ENCODE measurements at regions not wholly inside any gene's neighbourhood (a gene's known extent, or its start where the extent isn't known, plus 50 kb on each side); places are given as distances from the start of the nearest gene placed in this dataset.

DNA sequence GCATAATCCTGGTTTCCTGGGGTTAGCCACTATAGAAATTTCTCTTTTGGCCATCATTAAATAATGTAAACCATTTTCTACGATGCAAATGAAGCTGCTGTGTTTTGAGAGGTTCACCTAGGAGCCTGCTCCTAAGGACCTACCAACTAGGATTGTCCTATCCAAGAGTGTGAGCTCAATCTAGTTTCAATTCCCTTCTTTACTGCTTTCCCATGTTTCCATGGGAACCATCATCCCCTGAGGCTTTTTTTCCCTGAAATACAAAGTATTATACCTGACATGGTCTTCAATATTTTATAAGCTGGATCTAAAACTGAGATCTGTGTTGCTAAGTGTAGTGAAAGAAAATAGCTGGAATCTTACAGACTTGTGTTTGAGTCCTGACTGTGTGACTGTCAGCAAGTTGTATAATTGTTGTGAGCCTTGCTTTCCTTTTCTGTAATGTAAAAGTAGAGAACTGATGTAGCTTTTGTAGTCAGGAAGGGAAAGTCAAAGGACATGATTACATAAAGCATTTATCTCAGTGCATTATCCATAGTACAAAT lies 453.2 kb downstream of the PRR16 start (continued):
- no peak for TF ChIP-seq YEATS2 (CRISPR knock-in tag; IDR thresholded peaks at IDR 0.05; ENCODE audit: borderline replicate concordance)
- TF ChIP-seq ZNF256 (CRISPR knock-in tag; conservative IDR thresholded peaks at IDR 0.05) = no peak
- no peak for TF ChIP-seq SAP130 (CRISPR knock-in tag; IDR thresholded peaks at IDR 0.05; ENCODE audit: low read depth)
- no peak for TF ChIP-seq GATAD1 (CRISPR knock-in tag; IDR thresholded peaks at IDR 0.05)

DNA sequence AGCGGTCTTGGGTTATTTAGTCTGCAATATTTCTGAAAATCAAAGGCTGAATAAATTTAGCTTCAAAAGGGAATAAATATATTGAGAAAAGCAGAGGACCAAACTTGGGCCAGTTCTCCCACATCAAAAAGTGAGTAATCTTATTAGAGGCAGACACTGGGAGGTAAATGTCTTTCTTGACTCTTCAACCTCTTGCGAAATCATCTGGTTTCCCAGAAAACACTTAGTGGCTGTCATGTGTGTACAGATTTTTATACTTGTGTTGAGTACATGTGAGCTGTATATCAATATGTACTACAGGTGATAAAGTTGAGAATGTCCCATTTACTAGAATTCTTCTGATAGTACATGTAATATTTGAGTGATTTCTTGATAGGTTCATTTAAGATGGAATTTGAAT lies 454.9 kb downstream of the PRR16 start:
- Histone ChIP-seq H3K9me3 (ENCODE audit: low read length) (no peaks in the 10 kb centered on the region), H3K4me2 (ENCODE audit: low read depth, low read length) (no peak overlapping the region), H3K79me2 (ENCODE audit: insufficient read depth, low read length) (no peaks in the 10 kb centered on the region), H4K20me1 (ENCODE audit: insufficient read depth, low read length) (no peaks in the 10 kb centered on the region), H2AFZ (ENCODE audit: low read length) (no peak overlapping the region), H3K27me3 (ENCODE audit: control insufficient read depth in 1 of 2, insufficient read depth in 2 of 2, low read length in 2 of 2) (no peaks in the 10 kb centered on the region), H3K27ac (ENCODE audit: extremely low read length, insufficient read depth, low read length) (no peak overlapping the region), H3K4me1 (ENCODE audit: insufficient read depth, low read length) (no peaks in the 10 kb centered on the region), H3K4me3 (replicated peaks in 1 of 3; ENCODE audit: insufficient read depth in 1 of 3, low read depth in 2 of 3, low read length in 3 of 3) (no peak overlapping the region), H3K36me3 (replicated peaks in 1 of 2; ENCODE audit: control insufficient read depth in 1 of 2, insufficient read depth in 2 of 2, low read length in 2 of 2) (no peaks in the 10 kb centered on the region), H3K9ac (ENCODE audit: insufficient read depth, low read depth, low read length) (no peak overlapping the region)
- in situ Hi-C loops (cut with HindIII; ENCODE audit: extremely low pct_ligation_motif_present, low pct_unique_long_range_greater_than_20kb) = no loop called here
- peak; percentile 75 for TF ChIP-seq CEBPB (IDR thresholded peaks at IDR 0.05; ENCODE audit: borderline replicate concordance, low read depth, low read length)
- TF ChIP-seq ZNF225 (CRISPR knock-in tag; IDR thresholded peaks at IDR 0.05) = no peak
- no peak for DNase-seq (ENCODE audit: low spot score)
- no peak for ATAC-seq
- BruUV-seq (replicated peaks) = no TSS peak
- ChIA-PET CTCF (ENCODE audit: low intra/inter-chr PET ratio, low total read pairs) (no interaction called here), POLR2A (no interaction called here)
- no peak for FAIRE-seq
- WGBS (ENCODE audit: low lambda C conversion rate) = 57% methylated on average over 2 of the region's 2 CpGs
- intact Hi-C loops (cut with micrococcal nuclease; ENCODE audit: unreplicated experiment) = no loop called here

DNA sequence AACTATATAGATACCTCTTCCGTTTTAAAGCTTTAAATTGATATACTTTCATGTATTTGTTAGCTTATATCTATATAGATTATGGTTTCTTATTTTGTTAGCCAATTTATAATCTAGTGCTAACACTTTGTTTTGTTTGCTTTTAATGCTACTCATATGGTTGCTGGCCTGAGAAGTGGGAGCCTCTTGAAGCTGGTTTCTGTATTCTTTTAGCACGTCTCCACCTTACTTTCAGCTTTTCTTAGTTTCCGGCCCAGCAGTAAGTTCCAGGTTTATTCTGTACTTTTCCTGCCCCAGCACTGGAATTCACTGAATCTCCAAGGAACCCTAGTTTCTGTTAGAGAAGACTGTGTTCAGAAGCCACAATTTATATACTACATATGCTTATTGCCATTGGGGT lies 458.9 kb downstream of the PRR16 start:
- Histone ChIP-seq H3K27ac (ENCODE audit: extremely low read length, insufficient read depth, low read length) (no peak overlapping the region), H3K4me2 (ENCODE audit: low read depth, low read length) (no peak overlapping the region), H4K20me1 (ENCODE audit: insufficient read depth, low read length) (no peaks in the 10 kb centered on the region), H3K9ac (ENCODE audit: insufficient read depth, low read depth, low read length) (no peak overlapping the region), H3K36me3 (replicated peaks in 1 of 2; ENCODE audit: control insufficient read depth in 1 of 2, insufficient read depth in 2 of 2, low read length in 2 of 2) (no peaks in the 10 kb centered on the region), H3K79me2 (ENCODE audit: insufficient read depth, low read length) (no peaks in the 10 kb centered on the region), H3K27me3 (ENCODE audit: control insufficient read depth in 1 of 2, insufficient read depth in 2 of 2, low read length in 2 of 2) (no peaks in the 10 kb centered on the region), H2AFZ (ENCODE audit: low read length) (no peak overlapping the region), H3K4me3 (replicated peaks in 1 of 3; ENCODE audit: insufficient read depth in 1 of 3, low read depth in 2 of 3, low read length in 3 of 3) (no peak overlapping the region), H3K4me1 (ENCODE audit: insufficient read depth, low read length) (no peaks in the 10 kb centered on the region), H3K9me3 (ENCODE audit: low read length) (no peaks in the 10 kb centered on the region)
- FAIRE-seq (no peak), ATAC-seq (no peak), DNase-seq (ENCODE audit: low spot score) (no peak)
- ChIA-PET CTCF (ENCODE audit: low intra/inter-chr PET ratio, low total read pairs) (no interaction called here), POLR2A (no interaction called here)
- TF ChIP-seq WIZ (CRISPR knock-in tag; IDR thresholded peaks at IDR 0.05) = no peak
- no peak for TF ChIP-seq SRSF1 (optimal IDR thresholded peaks at IDR 0.05; ENCODE audit: low read depth, low read length)
- TF ChIP-seq STAG1 (CRISPR knock-in tag; IDR thresholded peaks at IDR 0.05) = no peak
- TF ChIP-seq EP300 (IDR thresholded peaks at IDR 0.05; ENCODE audit: low read depth in 2 of 2, low read length in 2 of 2) = no peak
- TF ChIP-seq EP300 (CRISPR knock-in tag; IDR thresholded peaks at IDR 0.05; ENCODE audit: borderline replicate concordance) = no peak
- TF ChIP-seq ZNF7 (CRISPR knock-in tag; IDR thresholded peaks at IDR 0.05) = no peak
- no peak for TF ChIP-seq YY1 (IDR thresholded peaks at IDR 0.05; ENCODE audit: insufficient read depth, insufficient replicate concordance, low read depth, low read length)
- no peak for TF ChIP-seq ZFP36 (IDR thresholded peaks at IDR 0.05; ENCODE audit: borderline replicate concordance, low read depth, low read length, partially characterized antibody)
- no peak for TF ChIP-seq RARA (CRISPR knock-in tag; IDR thresholded peaks at IDR 0.05)
- WGBS (ENCODE audit: low lambda C conversion rate) = 45% methylated on average over 3 of the region's 3 CpGs
- BruUV-seq (replicated peaks) = no TSS peak
- intact Hi-C loops (cut with micrococcal nuclease; ENCODE audit: unreplicated experiment) (no loop called here), in situ Hi-C loops (cut with HindIII; ENCODE audit: extremely low pct_ligation_motif_present, low pct_unique_long_range_greater_than_20kb) (no loop called here)
